ENCODE measurements at regions not wholly inside any gene's neighbourhood (a gene's known extent, or its start where the extent isn't known, plus 50 kb on each side); places are given as distances from the start of the nearest gene placed in this dataset.

DNA sequence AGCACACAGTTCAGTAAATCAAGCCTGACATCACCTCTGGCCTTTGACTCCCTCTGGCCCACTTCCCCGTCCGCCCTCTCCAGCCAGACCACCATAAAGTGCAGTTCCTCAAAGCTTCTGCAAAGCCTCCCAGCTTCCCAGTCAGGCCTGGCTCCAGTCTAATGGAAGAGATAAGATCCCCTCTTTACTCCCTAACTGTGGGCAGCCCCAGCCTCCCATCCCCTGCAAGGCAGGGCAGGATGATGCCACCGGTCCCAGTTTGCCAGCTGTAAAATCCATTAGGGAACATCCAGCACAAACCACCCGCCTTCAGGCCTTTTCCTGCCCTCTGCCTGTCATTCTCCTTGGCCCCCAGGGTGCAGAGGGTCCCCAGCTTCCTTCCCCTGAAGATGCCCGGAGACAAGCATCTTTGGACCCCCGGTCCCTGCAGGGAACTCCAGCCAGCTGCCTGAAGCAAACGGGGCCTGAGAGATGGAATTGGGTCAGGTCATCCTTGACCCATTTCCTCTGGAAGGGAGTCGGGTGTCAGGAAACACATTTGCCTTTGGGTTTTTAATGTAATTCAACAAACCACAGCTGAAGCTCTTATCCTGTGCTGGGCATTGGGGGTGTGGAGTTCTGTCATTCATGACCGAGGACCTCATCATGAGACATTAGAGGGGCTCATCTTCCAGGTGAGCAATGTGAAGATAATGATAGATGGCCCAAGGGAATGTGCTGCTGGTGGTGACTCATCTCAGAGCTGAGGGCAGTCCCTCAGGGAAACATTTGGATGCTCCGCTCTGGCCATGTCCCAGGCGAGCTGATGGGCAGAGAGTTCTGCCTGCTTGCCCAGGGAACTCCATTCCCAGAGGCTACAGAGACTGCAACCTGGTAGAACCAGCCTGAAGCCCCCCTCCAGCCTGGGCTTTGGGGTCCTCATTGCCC is 93.8 kb upstream of the CLMN start:
- H3K27ac ChIP-seq: no peak overlapping the region
- TF ChIP-seq, protein P1, sequence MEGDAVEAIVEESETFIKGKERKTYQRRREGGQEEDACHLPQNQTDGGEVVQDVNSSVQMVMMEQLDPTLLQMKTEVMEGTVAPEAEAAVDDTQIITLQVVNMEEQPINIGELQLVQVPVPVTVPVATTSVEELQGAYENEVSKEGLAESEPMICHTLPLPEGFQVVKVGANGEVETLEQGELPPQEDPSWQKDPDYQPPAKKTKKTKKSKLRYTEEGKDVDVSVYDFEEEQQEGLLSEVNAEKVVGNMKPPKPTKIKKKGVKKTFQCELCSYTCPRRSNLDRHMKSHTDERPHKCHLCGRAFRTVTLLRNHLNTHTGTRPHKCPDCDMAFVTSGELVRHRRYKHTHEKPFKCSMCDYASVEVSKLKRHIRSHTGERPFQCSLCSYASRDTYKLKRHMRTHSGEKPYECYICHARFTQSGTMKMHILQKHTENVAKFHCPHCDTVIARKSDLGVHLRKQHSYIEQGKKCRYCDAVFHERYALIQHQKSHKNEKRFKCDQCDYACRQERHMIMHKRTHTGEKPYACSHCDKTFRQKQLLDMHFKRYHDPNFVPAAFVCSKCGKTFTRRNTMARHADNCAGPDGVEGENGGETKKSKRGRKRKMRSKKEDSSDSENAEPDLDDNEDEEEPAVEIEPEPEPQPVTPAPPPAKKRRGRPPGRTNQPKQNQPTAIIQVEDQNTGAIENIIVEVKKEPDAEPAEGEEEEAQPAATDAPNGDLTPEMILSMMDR (conservative IDR thresholded peaks at IDR 0.05): no peak

DNA sequence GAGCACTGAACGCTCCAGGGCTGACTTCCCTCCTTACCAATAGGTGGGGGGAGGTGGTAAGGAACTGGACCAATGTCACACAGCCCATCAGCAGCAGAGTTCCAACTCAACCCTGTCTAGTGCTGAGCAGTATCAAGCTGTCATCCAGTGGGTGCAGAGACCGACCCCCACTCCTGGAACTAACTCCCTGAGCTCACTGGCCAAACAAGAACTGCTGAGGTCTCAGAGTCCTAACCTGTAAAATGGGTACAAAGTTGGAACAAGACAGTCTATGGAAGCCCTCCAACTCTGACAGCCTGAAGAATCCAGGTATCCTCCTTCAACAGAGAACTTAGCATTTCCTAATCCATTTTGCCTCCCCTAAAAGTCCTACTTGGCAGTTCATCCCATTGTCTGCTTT is 91.1 kb upstream of the CLMN start:
- H3K27ac ChIP-seq: no peak overlapping the region
- TF ChIP-seq, protein P1 (conservative IDR thresholded peaks at IDR 0.05): no peak

DNA sequence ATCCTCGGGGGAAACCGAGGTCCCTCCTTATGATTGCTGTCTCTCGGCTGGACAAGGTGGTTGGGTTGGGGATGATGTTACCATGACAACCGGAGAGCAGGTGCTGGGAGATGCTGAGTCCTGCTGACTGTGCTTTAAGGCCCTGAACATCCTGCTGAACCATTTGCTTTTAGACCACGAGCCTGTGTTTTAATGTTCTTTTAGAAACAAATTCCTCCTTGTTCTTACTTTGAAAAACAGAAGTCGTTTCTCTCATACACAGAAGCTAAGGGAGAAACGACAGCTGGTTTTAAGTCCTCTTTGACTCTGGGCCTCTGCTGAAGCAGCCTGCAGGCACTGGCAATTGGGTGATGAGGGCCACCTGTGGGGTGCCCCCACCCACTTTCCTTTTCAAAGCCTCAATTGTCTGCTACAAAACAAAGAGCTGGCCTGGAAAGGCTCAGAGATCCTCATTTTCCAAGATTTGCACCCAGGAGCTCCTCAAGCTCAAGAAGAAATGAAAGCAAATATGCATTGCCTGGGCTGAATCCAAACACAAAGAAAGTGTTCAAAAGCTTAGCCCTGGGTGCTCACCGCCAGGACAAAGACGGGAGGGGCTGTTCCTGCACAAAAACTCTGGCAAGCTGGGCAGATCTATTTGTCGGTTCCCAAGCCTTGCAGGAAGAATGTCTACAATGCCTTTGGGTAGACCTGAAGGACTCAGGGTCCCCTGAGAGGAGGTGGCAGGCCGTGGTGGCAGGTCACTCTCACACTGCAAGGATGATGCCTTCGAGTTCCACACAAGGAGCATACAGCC is 90.0 kb upstream of the CLMN start:
- no peak overlapping the region for H3K27ac ChIP-seq
- TF ChIP-seq, protein P1 (conservative IDR thresholded peaks at IDR 0.05): no peak

DNA sequence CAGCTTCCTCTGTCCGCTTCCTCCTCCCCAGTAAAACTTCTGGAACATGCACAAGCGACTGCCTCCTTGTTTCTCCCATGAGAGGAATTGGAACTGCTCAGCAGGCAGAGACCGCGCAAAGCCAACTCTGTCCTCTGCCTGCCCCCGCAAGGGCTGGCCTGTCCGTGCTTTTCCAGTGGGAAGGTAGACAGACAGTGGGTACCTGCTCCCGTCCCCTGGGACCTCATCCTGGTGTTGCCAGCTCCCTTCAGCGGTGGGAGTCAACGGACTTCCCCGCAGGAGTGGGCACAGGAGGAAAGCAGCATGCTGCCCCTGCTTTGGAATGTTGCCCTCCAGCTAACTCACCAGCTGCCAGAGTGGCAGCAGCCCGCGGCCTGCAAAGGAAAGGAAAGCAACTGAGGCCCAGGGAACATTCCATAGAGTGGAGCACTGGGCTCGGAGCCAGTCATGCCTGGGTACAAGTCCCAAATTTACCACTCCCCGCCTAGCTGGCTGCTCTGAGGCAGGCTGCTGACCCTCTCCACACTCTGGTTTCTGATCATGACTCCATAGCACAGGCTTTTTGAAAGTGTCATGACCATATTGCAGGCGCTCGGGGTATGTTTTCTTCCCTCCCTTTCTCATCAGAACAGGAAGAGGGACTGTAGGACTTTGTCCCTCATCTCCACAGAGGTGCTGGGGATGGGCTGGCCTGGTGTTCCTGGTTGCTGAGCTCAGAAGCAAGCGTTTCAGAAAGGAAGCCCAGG is 89.2 kb upstream of the CLMN start:
- H3K27ac ChIP-seq: no peak overlapping the region
- TF ChIP-seq, protein P1 (conservative IDR thresholded peaks at IDR 0.05): no peak

DNA sequence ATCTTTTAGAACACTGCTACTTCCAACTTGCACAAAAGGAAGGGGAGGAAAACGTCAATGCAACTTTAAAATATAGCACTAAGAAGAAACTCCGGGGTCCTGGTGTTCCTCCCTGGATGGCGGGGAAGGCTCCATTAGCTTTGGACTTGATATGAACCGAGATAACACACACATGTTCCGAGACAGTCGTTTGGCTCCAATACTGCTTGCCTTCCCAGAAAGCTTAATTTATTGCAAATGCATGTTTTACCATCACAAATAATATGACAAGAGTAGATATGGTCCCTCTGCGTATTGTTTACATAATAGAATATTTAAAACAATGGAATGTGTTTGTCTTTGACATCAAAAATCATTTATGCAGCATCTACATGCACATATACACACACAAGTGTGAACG is 87.6 kb upstream of the CLMN start:
- H3K27ac ChIP-seq: no peak overlapping the region
- TF ChIP-seq, protein P1 (conservative IDR thresholded peaks at IDR 0.05): no peak

DNA sequence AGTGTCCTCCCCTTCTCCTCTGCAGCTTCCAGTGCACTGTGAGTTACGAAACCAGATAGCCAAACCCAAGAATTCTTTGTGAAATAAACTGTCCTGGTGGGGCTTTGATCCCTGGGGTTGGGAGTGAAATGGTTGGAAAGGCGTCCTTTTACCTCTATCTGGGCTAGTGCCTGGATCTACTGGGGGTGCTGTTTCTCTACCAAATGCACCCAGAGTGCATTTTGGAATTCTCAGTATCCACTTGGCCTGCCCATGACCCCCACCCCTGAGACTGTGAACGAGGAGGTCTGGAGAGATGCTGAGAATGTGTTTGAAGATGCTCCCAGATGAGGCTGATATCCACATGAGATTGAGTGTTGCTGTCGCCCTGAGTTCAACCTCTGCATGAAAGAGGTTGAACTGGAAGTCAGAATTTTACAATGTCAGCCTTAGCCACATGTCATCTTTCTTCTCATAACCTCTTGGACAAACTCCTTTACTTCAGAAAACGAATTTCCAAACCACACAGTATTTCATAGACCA is 87.1 kb upstream of the CLMN start:
- TF ChIP-seq, protein P1 (conservative IDR thresholded peaks at IDR 0.05): no peak
- no peak overlapping the region for H3K27ac ChIP-seq

All from VCaP (cell line).